MM.1S (cell line): ENCODE measurements at regions not wholly inside any gene's neighbourhood (a gene's known extent, or its start where the extent isn't known, plus 50 kb on each side); places are given as distances from the start of the nearest gene placed in this dataset.
"Not testable (repeated sequence)": the region's sequence is repeated elsewhere in the genome, so short reads cannot be mapped to it uniquely, and the experiment has no call there.

Experiments used
- DNase-seq: peaks from one replicate; pipeline ENCODE4 v3.0.0-alpha.2; 2015
- H2AFZ ChIP-seq: fragments of 300-600 bp; sonication (generic); 2 replicates; pipeline ENCODE4 v1.6.0; 2016; ENCODE audit warnings: antibody characterized with exemption, low read length
- H3F3A ChIP-seq: fragments of 300-600 bp; sonication (generic); 2 replicates; pipeline ENCODE4 v1.6.1; 2016; ENCODE audit warnings: mild to moderate bottlenecking, antibody characterized with exemption, low read length, moderate library complexity, mixed read lengths; ENCODE audit not compliant: insufficient read depth
- H3K27ac ChIP-seq: fragments of 300-600 bp; sonication (generic); 2 replicates; pipeline ENCODE4 v1.5.1; 2016; ENCODE audit warnings: mild to moderate bottlenecking, low read length
- H3K27me3 ChIP-seq: fragments of 300-600 bp; sonication (generic); replicated peaks from 2 replicates; pipeline ENCODE4 v1.6.0; 2016; ENCODE audit warnings: low read length; ENCODE audit not compliant: insufficient read depth
- H3K36me3 ChIP-seq: fragments of 300-600 bp; sonication (generic); replicated peaks from 2 replicates; pipeline ENCODE4 v1.6.1; 2016; ENCODE audit warnings: mild to moderate bottlenecking, low read length, mixed read lengths; ENCODE audit not compliant: insufficient read depth
- H3K4me1 ChIP-seq: fragments of 300-600 bp; sonication (generic); 2 replicates; pipeline ENCODE4 v1.6.1; 2016; ENCODE audit warnings: low read length, mixed read lengths
- H3K4me2 ChIP-seq: fragments of 300-600 bp; sonication (generic); 2 replicates; pipeline ENCODE4 v1.6.0; 2016; ENCODE audit warnings: low read depth, low read length
- H3K4me3 ChIP-seq: fragments of 300-600 bp; sonication (generic); 2 replicates; pipeline ENCODE4 v1.5.1; 2016; ENCODE audit warnings: low read length, mixed read lengths
- H3K79me2 ChIP-seq: fragments of 300-600 bp; sonication (generic); 2 replicates; pipeline ENCODE4 v1.6.1; 2016; ENCODE audit warnings: mixed run types, low read length, mixed read lengths
- H3K9ac ChIP-seq: fragments of 300-600 bp; sonication (generic); 2 replicates; pipeline ENCODE4 v1.6.1; 2016; ENCODE audit warnings: low read length, mixed read lengths
- H3K9me2 ChIP-seq: fragments of 300-600 bp; sonication (generic); replicated peaks from 2 replicates; pipeline ENCODE4 v1.6.1; 2016; ENCODE audit warnings: mild to moderate bottlenecking, low read length, mixed read lengths; ENCODE audit not compliant: insufficient read depth
- H3K9me3 ChIP-seq: fragments of 300-600 bp; sonication (generic); replicated peaks from 2 replicates; pipeline ENCODE4 v1.6.1; 2016; ENCODE audit warnings: mild to moderate bottlenecking, low read length, mixed read lengths; ENCODE audit not compliant: insufficient read depth
- H4K20me1 ChIP-seq: fragments of 300-600 bp; sonication (generic); 2 replicates; pipeline ENCODE4 v1.6.1; 2016; ENCODE audit warnings: mild to moderate bottlenecking, low read length, moderate library complexity, mixed read lengths; ENCODE audit not compliant: insufficient read depth
- EZH2 ChIP-seq: fragments of 300-600 bp; sonication (generic); optimal IDR thresholded peaks from 2 replicates; pipeline ENCODE3; 2017; ENCODE audit warnings: low read depth, mild to moderate bottlenecking, antibody characterized with exemption, low read length, mixed read lengths
- EZH2phosphoT487 ChIP-seq: fragments of 300-600 bp; sonication (generic); IDR thresholded peaks from 2 replicates; pipeline ENCODE4 v1.6.1; 2018; ENCODE audit warnings: antibody characterized with exemption, low read length
- TF ChIP-seq, protein P1 (sequence below): fragments of 300-600 bp; sonication (generic); IDR thresholded peaks from 2 replicates; pipeline ENCODE4 v1.5.1; 2016; ENCODE audit warnings: antibody characterized with exemption, low read length, mixed read lengths

DNA sequence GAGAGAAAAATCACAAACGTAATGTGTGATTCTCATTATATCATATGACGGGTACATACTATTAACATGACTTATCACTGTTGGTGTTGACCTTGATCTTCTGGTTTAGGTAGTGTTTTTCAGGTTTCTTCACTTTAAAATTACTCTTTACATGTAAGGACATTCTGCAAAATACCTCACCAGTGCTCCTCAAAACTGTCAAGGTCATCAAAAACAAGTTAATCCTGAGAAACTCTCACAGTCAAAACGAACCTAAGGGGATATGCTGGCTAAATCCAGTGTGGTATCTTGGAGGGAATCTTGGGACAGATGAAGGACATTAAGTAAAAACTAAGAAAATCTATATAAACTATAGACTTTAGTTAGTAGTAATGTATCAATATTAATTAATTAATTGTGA lies 499.8 kb downstream of the IRS1 start:
- no peaks in the 10 kb centered on the region for H4K20me1 ChIP-seq
- H3F3A ChIP-seq: peaks cover 17% of the 10 kb centered on the region
- H3K4me2 ChIP-seq: 0 out of 2 replicates have a peak overlapping the region, but pooled peaks have one; percentile 20
- no peaks in the 10 kb centered on the region for H3K36me3 ChIP-seq
- no peak overlapping the region for H3K27ac ChIP-seq
- peaks cover 20% of the 10 kb centered on the region for H3K4me1 ChIP-seq
- H3K27me3 ChIP-seq: no peaks in the 10 kb centered on the region
- TF ChIP-seq EZH2phosphoT487 (no peak), EZH2 (no peak)
- TF ChIP-seq, protein P1, sequence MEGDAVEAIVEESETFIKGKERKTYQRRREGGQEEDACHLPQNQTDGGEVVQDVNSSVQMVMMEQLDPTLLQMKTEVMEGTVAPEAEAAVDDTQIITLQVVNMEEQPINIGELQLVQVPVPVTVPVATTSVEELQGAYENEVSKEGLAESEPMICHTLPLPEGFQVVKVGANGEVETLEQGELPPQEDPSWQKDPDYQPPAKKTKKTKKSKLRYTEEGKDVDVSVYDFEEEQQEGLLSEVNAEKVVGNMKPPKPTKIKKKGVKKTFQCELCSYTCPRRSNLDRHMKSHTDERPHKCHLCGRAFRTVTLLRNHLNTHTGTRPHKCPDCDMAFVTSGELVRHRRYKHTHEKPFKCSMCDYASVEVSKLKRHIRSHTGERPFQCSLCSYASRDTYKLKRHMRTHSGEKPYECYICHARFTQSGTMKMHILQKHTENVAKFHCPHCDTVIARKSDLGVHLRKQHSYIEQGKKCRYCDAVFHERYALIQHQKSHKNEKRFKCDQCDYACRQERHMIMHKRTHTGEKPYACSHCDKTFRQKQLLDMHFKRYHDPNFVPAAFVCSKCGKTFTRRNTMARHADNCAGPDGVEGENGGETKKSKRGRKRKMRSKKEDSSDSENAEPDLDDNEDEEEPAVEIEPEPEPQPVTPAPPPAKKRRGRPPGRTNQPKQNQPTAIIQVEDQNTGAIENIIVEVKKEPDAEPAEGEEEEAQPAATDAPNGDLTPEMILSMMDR: no peak
- H3K4me3 ChIP-seq: no peak overlapping the region
- H2AFZ ChIP-seq: no peak overlapping the region
- H3K9me2 ChIP-seq: no peaks in the 10 kb centered on the region
- no peaks in the 10 kb centered on the region for H3K9me3 ChIP-seq
- no peaks in the 10 kb centered on the region for H3K79me2 ChIP-seq
- DNase-seq: no peak
- H3K9ac ChIP-seq: no peak overlapping the region

DNA sequence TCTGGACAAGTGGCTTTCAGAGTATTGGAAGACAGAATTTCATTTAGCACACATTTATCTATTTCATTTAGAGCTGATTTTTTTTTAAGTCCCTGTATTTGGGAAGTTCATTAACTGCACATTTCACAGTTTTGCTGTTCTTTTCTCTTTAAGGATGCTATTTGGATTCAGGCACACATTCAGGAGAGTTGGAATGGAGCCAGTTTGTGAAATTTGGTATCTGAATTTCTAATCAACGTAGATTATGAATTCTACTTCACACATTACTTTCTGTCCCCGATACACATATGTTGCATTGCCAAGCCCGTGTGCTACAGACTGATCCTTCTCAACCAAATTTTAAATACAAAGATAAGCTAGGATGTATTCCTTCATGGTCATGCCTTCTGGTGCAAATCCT lies 503.9 kb downstream of the IRS1 start:
- no peak overlapping the region for H3K4me2 ChIP-seq

DNA sequence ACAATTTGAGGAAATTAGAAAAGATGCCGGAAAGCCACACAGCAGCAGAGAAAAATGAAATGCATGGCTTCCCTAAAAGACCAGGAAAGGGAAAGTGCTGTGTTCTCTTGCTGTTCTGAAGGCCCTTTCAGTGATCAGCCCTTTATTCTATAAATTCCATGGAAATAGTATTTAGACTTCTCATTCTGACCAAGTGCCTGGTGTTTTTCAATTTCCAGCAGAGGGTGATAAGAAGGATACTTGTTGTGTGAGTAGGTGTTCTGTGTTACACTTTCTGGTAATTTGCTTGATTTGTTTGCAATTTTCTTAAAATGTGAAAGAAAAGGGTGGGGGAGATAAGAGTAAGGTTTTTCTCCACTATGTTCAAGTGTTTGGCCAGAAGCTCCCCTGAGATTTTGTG lies 504.5 kb downstream of the IRS1 start:
- no peaks in the 10 kb centered on the region for H3K79me2 ChIP-seq
- H3K9ac ChIP-seq: no peak overlapping the region
- no peak for TF ChIP-seq EZH2phosphoT487
- no peak for TF ChIP-seq EZH2
- TF ChIP-seq, protein P1: no peak
- H3K36me3 ChIP-seq: no peaks in the 10 kb centered on the region
- H3K9me3 ChIP-seq: no peaks in the 10 kb centered on the region
- no peaks in the 10 kb centered on the region for H4K20me1 ChIP-seq
- H3K9me2 ChIP-seq: no peaks in the 10 kb centered on the region
- no peak overlapping the region for H2AFZ ChIP-seq
- peaks cover 7% of the 10 kb centered on the region for H3F3A ChIP-seq
- no peak overlapping the region for H3K4me2 ChIP-seq
- H3K27me3 ChIP-seq: no peaks in the 10 kb centered on the region
- peaks cover 7% of the 10 kb centered on the region for H3K4me1 ChIP-seq
- no peak for DNase-seq
- H3K4me3 ChIP-seq: no peak overlapping the region
- no peak overlapping the region for H3K27ac ChIP-seq

More for the DNA sequence above, 503.9 kb downstream of the IRS1 start:
- H3K4me1 ChIP-seq: peaks cover 10% of the 10 kb centered on the region
- no peaks in the 10 kb centered on the region for H3K79me2 ChIP-seq
- H3K27me3 ChIP-seq: no peaks in the 10 kb centered on the region
- peaks cover 12% of the 10 kb centered on the region for H3F3A ChIP-seq
- no peak overlapping the region for H3K4me3 ChIP-seq
- no peaks in the 10 kb centered on the region for H3K9me2 ChIP-seq
- no peak overlapping the region for H2AFZ ChIP-seq
- no peak overlapping the region for H3K27ac ChIP-seq
- no peaks in the 10 kb centered on the region for H3K9me3 ChIP-seq
- H3K36me3 ChIP-seq: no peaks in the 10 kb centered on the region
- TF ChIP-seq EZH2 (no peak), EZH2phosphoT487 (no peak)
- TF ChIP-seq, protein P1: no peak
- H4K20me1 ChIP-seq: no peaks in the 10 kb centered on the region
- no peak for DNase-seq
- H3K9ac ChIP-seq: no peak overlapping the region

DNA sequence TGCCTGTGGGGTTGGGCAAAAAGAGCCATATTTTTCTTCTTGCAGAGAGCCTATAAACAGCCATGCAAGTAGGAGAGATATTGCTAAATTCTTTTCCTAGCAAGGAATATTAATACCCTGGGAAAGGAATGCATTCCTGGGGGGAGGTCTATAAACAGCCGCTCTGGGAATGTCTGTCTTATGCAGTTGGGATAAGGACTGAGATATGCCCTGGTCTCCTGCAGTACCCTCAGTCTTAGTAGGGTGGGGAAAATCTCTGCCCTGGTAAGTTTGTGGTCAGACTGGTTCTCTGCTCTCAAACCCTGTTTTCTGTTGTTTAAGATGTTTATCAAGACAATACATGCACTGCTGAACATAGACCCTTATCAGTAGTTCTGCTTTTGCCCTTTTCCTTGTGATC lies 508.3 kb downstream of the IRS1 start:
- not testable (repeated sequence) for DNase-seq, H3F3A ChIP-seq, H3K4me3 ChIP-seq, H2AFZ ChIP-seq, H3K27me3 ChIP-seq, H3K9me3 ChIP-seq, H3K27ac ChIP-seq, H3K4me1 ChIP-seq, H3K9ac ChIP-seq, H3K79me2 ChIP-seq, H4K20me1 ChIP-seq, H3K36me3 ChIP-seq, H3K9me2 ChIP-seq, H3K4me2 ChIP-seq
